DOHH2 (cell line): ENCODE measurements at regions not wholly inside any gene's neighbourhood (a gene's known extent, or its start where the extent isn't known, plus 50 kb on each side); places are given as distances from the start of the nearest gene placed in this dataset.

Experiments
- H3F3A ChIP-seq: fragments of 200-600 bp; sonication (generic), shearing (Covaris generic); 2 replicates; pipeline ENCODE4 v1.6.0; 2016; ENCODE audit warnings: antibody characterized with exemption, mild to moderate bottlenecking; ENCODE audit not compliant: control insufficient read depth, insufficient read depth
- H3K27ac ChIP-seq: fragments of 200-600 bp; sonication (generic); 2 replicates; pipeline ENCODE4 v1.5.1; 2014; ENCODE audit warnings: low read depth, mild to moderate bottlenecking, low read length, moderate library complexity
- H3K27me3 ChIP-seq: fragments of 200-600 bp; sonication (generic); 2 replicates; pipeline ENCODE4 v1.6.1; 2014; ENCODE audit warnings: mild to moderate bottlenecking, low read length, mixed read lengths; ENCODE audit not compliant: control insufficient read depth
- H3K36me3 ChIP-seq: fragments of 200-600 bp; sonication (generic); 2 replicates; pipeline ENCODE4 v1.6.1; 2014; ENCODE audit warnings: mild to moderate bottlenecking, low read length, moderate library complexity, mixed read lengths; ENCODE audit not compliant: control insufficient read depth
- H3K4me1 ChIP-seq: fragments of 200-600 bp; sonication (generic); 2 replicates; pipeline ENCODE4 v1.6.1; 2014; ENCODE audit warnings: mild to moderate bottlenecking, low read length, mixed read lengths; ENCODE audit not compliant: control insufficient read depth
- H3K4me2 ChIP-seq: fragments of 200-600 bp; sonication (generic); 2 replicates; pipeline ENCODE4 v1.6.0; 2014; ENCODE audit warnings: mild to moderate bottlenecking, low read length, moderate library complexity
- H3K4me3 ChIP-seq: fragments of 200-600 bp; sonication (generic); 2 replicates; pipeline ENCODE4 v1.5.1; 2014; ENCODE audit warnings: mild to moderate bottlenecking, low read length, mixed read lengths
- H3K79me2 ChIP-seq: fragments of 200-600 bp; sonication (generic); 2 replicates; pipeline ENCODE4 v1.6.1; 2014; ENCODE audit warnings: mild to moderate bottlenecking, low read length, mixed read lengths; ENCODE audit not compliant: control insufficient read depth
- H3K9me2 ChIP-seq: fragments of 200-600 bp; sonication (generic); replicated peaks from 2 replicates; pipeline ENCODE4 v1.6.1; 2014; ENCODE audit warnings: mild to moderate bottlenecking, low read length, mixed read lengths; ENCODE audit not compliant: control insufficient read depth
- H3K9me3 ChIP-seq: fragments of 200-600 bp; sonication (generic); 2 replicates; pipeline ENCODE4 v1.6.1; 2014; ENCODE audit warnings: antibody characterized with exemption, low read length, mixed read lengths; ENCODE audit not compliant: control insufficient read depth, insufficient read depth
- H4K20me1 ChIP-seq: fragments of 200-600 bp; sonication (generic); 2 replicates; pipeline ENCODE4 v1.6.0; 2014; ENCODE audit warnings: low read depth, mild to moderate bottlenecking, antibody characterized with exemption, low read length, moderate library complexity; ENCODE audit not compliant: control insufficient read depth, insufficient read depth
- CTCF ChIP-seq: fragments of 200-600 bp; sonication (generic); IDR thresholded peaks from one replicate; pipeline ENCODE4 v1.5.1; 2014; ENCODE audit warnings: antibody characterized with exemption, mild to moderate bottlenecking, low read depth, low read length; ENCODE audit not compliant: poor library complexity, severe bottlenecking
- EZH2phosphoT487 ChIP-seq: fragments of 200-600 bp; sonication (generic); IDR thresholded peaks from 2 replicates; pipeline ENCODE4 v1.6.1; 2017; ENCODE audit warnings: borderline replicate concordance, mild to moderate bottlenecking, antibody characterized with exemption, low read length, moderate library complexity, mixed read lengths

DNA sequence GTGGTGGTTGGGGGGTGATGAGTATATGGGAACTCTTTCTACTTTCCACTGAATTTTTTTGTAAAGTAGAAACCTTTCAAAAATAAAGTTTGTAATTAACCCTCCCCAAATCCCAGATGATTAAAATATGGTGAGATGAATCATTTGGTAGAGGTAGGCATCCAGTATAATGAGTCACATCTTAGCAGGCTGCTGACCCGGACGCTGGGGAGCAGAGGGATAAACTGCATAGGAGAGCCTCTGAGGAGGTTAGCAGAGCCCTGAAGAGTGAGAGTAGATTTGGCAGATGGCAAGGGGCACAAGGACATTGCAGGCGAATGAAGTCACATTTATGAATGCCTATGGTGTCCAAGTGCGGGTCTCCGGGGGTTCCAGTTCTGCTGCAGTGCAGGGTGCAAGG lies 293.8 kb downstream of the FGF9 start:
- Histone ChIP-seq H3K27ac (no peak overlapping the region), H3K4me2 (no peak overlapping the region), H3K36me3 (no peaks in the 10 kb centered on the region), H3K4me3 (no peak overlapping the region), H3K27me3 (no peaks in the 10 kb centered on the region), H4K20me1 (no peaks in the 10 kb centered on the region), H3K79me2 (no peaks in the 10 kb centered on the region), H3K9me3 (peaks cover 18% of the 10 kb centered on the region; the same call in 1 of the 2 replicates), H3K9me2 (no peaks in the 10 kb centered on the region), H3F3A (no peaks in the 10 kb centered on the region), H3K4me1 (no peaks in the 10 kb centered on the region)
- no peak for TF ChIP-seq CTCF
- no peak for TF ChIP-seq EZH2phosphoT487

- H3K4me2 ChIP-seq = no peak overlapping the region
- H3K4me1 ChIP-seq = no peaks in the 10 kb centered on the region
Measured at GRCh38 chr13:21965095-21965494, 294.2 kb downstream of the FGF9 start.

GRCh38 chr13:21966014-21966413 lies 295.1 kb downstream of the FGF9 start:
- no peaks in the 10 kb centered on the region for H3F3A ChIP-seq
- H3K27me3 ChIP-seq = no peaks in the 10 kb centered on the region
- peaks cover 16% of the 10 kb centered on the region; the same call in 1 of the 2 replicates for H3K9me3 ChIP-seq
- H3K36me3 ChIP-seq = no peaks in the 10 kb centered on the region
- no peaks in the 10 kb centered on the region for H3K4me1 ChIP-seq
- no peaks in the 10 kb centered on the region for H3K9me2 ChIP-seq
- no peak overlapping the region for H3K4me2 ChIP-seq
- no peak overlapping the region for H3K4me3 ChIP-seq
- no peaks in the 10 kb centered on the region for H3K79me2 ChIP-seq
- TF ChIP-seq CTCF (no peak), EZH2phosphoT487 (no peak)
- no peak overlapping the region for H3K27ac ChIP-seq
- no peaks in the 10 kb centered on the region for H4K20me1 ChIP-seq

More at GRCh38 chr13:21965095-21965494, 294.2 kb downstream of the FGF9 start:
- H3K27me3 ChIP-seq = no peaks in the 10 kb centered on the region
- no peak overlapping the region for H3K27ac ChIP-seq
- no peaks in the 10 kb centered on the region for H3F3A ChIP-seq
- no peaks in the 10 kb centered on the region for H4K20me1 ChIP-seq
- no peaks in the 10 kb centered on the region for H3K9me2 ChIP-seq
- H3K36me3 ChIP-seq = no peaks in the 10 kb centered on the region
- TF ChIP-seq CTCF (no peak), EZH2phosphoT487 (no peak)
- no peaks in the 10 kb centered on the region for H3K79me2 ChIP-seq
- peaks cover 14% of the 10 kb centered on the region; the same call in 1 of the 2 replicates for H3K9me3 ChIP-seq
- no peak overlapping the region for H3K4me3 ChIP-seq
